ENCODE measurements at regions not wholly inside any gene's neighbourhood (a gene's known extent, or its start where the extent isn't known, plus 50 kb on each side); places are given as distances from the start of the nearest gene placed in this dataset.
"Not testable (repeated sequence)": the region's sequence is repeated elsewhere in the genome, so short reads cannot be mapped to it uniquely, and the experiment has no call there.

GRCh38 chrX:143455046-143455445 lies 62.2 kb downstream of the SPANXN3 start:
- DNase-seq (ENCODE audit: missing footprints) (no peak), ATAC-seq (no peak)
- intact Hi-C loops (cut with DNase I): no loop called here

GRCh38 chrX:143437439-143437838 lies 79.8 kb downstream of the SPANXN3 start:
- no peak for ATAC-seq
- DNase-seq (ENCODE audit: missing footprints): no peak
- intact Hi-C loops (cut with DNase I): no loop called here

- intact Hi-C loops (cut with DNase I): no loop called here
- DNase-seq (ENCODE audit: missing footprints) (no peak), ATAC-seq (no peak)
Measured at GRCh38 chrX:143435916-143436315, 81.4 kb downstream of the SPANXN3 start.

GRCh38 chrX:143429811-143430210 lies 87.5 kb downstream of the SPANXN3 start:
- no peak for DNase-seq (ENCODE audit: missing footprints)
- intact Hi-C loops (cut with DNase I): no loop called here
- ATAC-seq: no peak

DNA sequence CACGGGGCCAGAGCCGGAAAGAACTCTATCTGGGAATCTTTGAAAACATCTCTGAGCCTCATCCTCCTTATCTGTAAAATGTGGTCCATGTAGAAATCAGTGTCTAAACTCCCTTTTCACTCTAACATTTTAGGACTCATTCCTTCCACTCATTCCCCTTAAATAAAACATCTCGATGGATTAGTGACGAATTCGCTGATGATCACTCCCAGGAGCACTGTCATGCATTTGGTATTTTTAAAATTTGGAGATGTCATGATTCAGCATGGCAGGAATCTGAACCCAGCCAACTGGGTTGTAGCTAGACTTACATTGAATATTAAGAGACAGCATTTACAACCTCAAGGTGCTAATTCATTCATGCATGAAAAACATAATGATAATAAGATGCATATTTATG lies 88.1 kb downstream of the SPANXN3 start:
- ATAC-seq (no peak), DNase-seq (ENCODE audit: missing footprints) (no peak)
- intact Hi-C loops (cut with DNase I): no loop called here

DNA sequence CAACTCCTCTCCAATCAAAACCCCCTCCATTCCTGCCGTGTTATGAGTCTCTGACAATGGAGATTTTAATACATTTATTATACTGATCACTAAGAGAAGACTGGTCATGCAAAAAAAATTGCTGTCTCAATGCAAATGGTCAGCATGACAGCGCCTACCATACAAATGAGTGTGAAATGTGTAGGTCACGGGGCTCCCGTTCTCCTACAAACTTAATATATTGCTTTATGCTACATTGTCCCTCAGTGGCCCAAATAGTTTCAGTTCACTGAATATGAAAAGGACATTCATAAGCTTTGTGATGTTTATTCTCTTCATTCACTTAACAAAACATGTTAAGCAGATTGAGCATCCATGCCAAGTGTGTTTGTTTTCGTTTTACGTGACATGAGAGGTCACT lies 116.1 kb downstream of the SPANXN3 start:
- intact Hi-C loops (cut with DNase I): no loop called here
- DNase-seq (ENCODE audit: missing footprints) (no peak), ATAC-seq (no peak)

DNA sequence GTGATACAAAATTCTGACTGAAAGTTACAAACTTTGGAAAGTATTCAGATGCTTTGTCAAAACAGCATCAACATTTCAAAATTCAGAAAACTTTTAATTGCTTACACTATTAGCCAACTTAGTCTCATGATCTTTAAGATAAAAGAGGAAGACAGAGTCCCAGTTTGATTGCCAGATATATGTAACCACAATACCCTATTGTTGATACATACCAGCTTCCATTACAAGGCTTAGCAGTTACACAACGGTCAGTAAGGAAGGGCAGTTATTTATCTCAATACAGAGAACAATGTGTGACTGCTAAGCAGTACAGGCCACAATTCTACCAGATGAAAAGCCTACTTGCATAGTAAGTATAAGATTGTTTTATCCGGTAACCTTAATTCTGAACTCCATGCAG lies 138.4 kb downstream of the SPANXN3 start:
- intact Hi-C loops (cut with DNase I): no loop called here
- DNase-seq (ENCODE audit: missing footprints) (no peak), ATAC-seq (no peak)

DNA sequence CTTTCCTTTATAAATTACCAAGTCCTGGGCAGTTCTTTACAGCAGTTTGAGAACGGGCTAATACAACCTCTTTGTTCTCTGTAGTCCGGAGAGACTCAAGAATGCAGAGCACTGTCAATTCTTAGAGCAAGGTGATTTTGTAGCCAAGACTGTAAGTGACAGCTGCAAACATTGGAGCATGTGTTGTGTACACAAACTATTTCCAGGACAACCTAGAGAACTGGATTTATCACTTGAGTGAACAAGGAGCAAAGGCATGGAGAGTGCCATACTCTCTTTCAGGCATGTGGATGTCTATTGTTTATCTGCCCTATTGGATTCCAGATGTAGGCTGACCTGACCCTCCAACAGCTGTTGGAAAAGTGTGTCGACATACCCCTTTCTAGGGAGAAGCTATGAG lies 153.9 kb downstream of the SPANXN3 start:
- intact Hi-C loops (cut with DNase I): no loop called here
- ATAC-seq (no peak), DNase-seq (ENCODE audit: missing footprints) (no peak)

- intact Hi-C loops (cut with DNase I): no loop called here
- DNase-seq (ENCODE audit: missing footprints) (no peak), ATAC-seq (no peak)
Measured at GRCh38 chrX:143340190-143340589, 177.1 kb downstream of the SPANXN3 start.

- DNase-seq (ENCODE audit: missing footprints): no peak
- no peak for ATAC-seq
- intact Hi-C loops (cut with DNase I): no loop called here
Measured at GRCh38 chrX:143336261-143336660, 181.0 kb downstream of the SPANXN3 start.

DNA sequence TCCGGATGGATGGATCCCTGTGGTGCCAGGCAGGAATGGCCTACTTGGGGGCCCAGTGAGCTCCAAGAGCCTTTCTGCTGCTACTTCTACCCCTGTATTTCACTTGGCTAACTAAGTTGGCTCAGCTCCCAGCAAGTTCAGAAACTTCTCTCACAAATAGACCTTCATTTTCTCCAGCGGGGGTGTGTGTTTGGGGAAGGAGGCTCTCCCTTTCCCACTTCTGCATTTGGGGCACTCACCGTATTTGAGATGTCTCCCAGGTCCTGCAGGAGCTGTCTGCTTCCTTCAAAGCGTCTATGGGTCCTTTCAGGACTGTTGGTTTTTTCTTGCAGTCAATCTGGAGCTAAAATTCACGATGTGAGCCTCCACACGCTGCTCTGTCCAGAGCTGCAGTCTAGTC lies 197.7 kb downstream of the SPANXN3 start:
- DNase-seq (ENCODE audit: missing footprints) (no peak), ATAC-seq (no peak)
- intact Hi-C loops (cut with DNase I): no loop called here

GRCh38 chrX:143318857-143319256 lies 198.4 kb downstream of the SPANXN3 start:
- ATAC-seq; DNase-seq (ENCODE audit: missing footprints); intact Hi-C loops (cut with DNase I): not testable (repeated sequence)

DNA sequence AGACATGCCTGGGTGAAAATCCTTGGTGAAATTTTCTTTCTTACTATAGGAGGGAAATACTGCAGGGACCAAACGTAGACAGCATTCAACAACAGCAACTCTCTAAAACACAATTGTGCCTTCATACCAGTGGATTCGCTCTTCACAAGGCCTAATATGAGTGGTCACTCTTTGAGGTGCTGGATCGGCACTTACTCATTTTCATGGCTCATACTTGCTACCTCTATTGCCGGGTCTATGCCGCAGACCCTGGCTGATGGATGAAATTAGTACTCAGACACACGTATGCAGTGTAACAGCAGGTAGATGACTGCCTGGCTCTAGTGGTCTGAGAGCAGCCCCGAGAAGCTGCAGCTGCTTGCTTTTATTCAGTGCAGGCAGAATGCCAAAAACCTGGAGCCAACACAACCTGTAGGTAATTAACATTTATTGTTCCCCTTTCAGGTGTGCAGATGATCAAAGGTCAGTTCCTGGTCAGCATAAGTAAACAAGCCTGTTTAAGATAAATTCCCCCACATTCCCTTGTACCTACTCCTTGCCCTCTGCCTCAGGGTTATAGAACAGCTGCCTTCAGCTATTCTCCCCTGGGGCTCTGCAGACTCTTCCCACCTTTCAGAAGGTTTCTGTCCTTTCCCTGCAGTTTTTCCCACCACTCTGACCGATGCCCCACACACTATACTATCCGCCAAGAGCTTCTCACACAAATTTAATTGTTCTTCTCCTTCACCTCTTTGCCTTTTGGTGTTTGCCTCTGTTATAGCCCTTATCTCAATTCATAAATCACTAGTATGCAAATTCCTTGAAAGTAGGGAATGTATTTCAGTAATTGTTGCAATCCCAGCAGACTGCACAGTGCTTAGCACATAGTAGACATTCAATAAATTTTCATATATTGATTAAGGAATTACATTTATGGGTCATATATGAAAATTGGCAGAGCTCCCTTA lies 210.0 kb downstream of the SPANXN3 start:
- ATAC-seq (no peak), DNase-seq (ENCODE audit: missing footprints) (no peak)
- intact Hi-C loops (cut with DNase I): no loop called here

DNA sequence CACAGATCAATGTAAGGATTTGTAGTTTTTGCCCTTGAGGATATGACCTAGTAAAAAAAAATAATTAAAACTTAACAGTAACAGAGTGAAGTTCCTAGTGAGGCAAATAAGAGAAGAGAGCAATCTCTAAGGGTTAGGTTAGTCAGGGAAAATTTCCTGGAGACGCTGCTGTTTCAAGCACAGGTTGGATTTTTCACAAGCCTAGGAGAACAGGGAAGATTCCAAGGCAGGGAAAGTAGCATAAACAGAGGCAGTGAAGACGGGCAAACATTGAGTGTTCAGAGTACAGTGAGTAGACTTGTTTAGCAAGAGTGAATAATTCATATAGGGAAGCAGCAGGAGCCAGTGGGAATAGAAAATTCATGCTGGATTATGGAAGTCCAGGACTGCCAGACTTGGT lies 212.8 kb downstream of the SPANXN3 start:
- intact Hi-C loops (cut with DNase I): no loop called here
- DNase-seq (ENCODE audit: missing footprints): no peak

DNA sequence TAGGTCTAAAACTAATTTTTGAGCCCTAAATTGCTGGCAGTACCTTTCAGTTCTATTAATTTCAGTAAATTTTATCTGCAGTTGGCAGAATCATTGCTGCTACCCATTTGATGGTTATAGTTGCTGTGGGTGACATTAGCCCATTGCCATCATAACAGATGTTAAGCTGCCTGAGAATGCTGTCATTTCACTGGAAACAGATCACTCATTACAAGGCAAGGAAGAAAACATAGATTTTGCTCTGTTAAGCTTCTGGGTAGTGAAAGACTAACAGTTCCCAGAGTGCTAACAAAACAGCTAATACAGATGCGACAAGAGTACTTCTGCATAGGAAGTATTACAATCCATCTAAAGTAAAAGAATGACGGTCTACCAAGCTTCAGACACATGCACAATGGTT lies 213.2 kb downstream of the SPANXN3 start:
- DNase-seq (ENCODE audit: missing footprints) (no peak), ATAC-seq (no peak)
- intact Hi-C loops (cut with DNase I): no loop called here

More for the DNA sequence above, 212.8 kb downstream of the SPANXN3 start:
- no peak for ATAC-seq

DNA sequence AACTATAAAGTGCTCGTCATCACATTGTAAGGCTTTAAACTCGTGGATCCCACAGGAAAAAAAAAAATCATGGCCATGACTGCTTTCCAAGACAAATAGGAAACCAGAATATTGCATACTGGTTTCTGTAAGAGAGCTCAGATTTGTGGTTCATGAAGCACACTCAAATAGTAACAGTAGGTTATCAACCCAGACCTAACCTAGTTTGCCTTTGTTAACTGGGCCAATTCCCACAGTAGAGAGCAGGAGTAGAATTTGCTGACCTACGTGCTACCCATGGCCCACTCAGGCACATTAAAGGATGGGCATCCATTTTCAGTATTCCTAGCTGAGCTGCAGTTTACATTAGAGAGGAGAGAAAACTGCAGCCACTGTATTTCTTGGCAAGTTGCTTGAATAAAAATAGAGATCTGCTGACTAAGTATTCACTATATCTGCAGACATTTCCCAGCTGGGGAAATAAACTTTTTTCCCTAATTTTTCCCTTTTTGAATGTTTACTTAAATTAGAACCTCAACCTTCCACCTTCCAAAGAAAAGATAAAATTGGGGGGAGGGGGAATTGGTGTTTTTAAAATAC lies 218.5 kb downstream of the SPANXN3 start:
- intact Hi-C loops (cut with DNase I): no loop called here

DNA sequence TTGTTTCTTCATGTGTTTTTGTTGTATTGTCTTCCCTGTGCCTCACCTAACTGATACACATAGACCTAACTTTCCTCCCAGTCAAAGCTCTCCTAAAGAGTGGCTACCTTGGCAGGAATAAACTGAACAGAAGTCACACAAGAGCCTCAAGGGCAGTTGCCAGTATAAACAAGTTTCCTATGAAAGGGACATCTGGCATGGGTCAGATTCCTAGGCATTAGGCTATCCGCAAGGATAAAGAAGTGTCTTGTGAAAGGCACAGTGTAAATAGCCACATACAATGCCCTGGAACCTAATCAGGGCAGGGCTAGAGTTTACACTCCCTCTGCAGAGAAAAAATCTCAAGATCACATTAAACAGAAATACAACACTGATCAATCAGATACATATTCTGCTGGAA lies 220.8 kb downstream of the SPANXN3 start:
- intact Hi-C loops (cut with DNase I): no loop called here
- ATAC-seq (no peak), DNase-seq (ENCODE audit: missing footprints) (no peak)

More for the DNA sequence above, 218.5 kb downstream of the SPANXN3 start:
- no peak for DNase-seq (ENCODE audit: missing footprints)
- no peak for ATAC-seq

- no peak for DNase-seq (ENCODE audit: missing footprints)
- intact Hi-C loops (cut with DNase I): no loop called here
- no peak for ATAC-seq
Measured at GRCh38 chrX:143287236-143287635, 230.0 kb downstream of the SPANXN3 start.

DNA sequence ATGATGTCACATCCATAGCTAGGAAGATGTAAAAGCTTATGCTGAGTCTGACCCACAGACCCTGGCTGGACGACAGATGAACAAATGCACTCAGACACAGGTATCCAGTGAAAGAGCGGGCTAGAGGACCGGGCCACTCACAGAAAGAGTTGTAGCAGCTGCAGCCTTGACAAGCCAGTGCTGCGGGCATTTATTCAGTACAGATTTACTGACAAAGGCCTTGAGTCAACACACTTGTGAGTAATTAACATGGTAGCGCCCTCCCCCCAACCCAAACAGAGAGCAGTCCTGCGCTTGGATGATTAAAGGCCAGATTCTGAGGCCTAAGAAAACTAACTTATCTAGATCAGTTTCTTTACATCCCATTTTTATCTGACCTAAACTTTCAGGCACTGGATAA lies 244.6 kb downstream of the SPANXN4 start:
- DNase-seq (ENCODE audit: missing footprints) (no peak), ATAC-seq (no peak)
- intact Hi-C loops (cut with DNase I): no loop called here

- ATAC-seq; intact Hi-C loops (cut with DNase I); DNase-seq (ENCODE audit: missing footprints): not testable (repeated sequence)
Measured at GRCh38 chrX:143244593-143244992, 218.9 kb downstream of the SPANXN4 start.
